ENCODE measurements at regions not wholly inside any gene's neighbourhood (a gene's known extent, or its start where the extent isn't known, plus 50 kb on each side); places are given as distances from the start of the nearest gene placed in this dataset.

DNA sequence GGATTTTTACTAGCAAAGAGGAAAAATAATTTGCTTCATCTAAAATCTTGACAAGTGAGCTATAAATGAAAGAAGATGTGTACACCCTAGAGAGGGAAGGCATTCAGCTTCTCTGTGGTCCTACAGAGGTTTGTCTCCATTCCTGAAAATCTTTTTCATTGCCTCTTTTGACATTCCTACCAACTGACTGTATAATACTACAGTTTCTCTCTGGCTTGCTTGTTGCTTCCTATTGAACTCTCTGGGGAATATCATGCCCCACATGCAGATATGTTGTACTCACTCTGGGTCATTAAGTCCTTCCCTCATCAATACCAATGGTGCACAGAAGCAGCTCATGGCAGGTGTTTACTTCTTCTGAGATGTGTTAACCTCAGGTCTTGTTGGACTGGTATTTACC lies 371.2 kb upstream of the PLXNA2 start:
- Histone ChIP-seq H3K36me3 (replicated peaks; ENCODE audit: insufficient read depth, low read length) (no peaks in the 10 kb centered on the region), H3K4me3 (ENCODE audit: low read length) (no peak overlapping the region), H3K4me2 (ENCODE audit: low read depth, low read length) (no peak overlapping the region), H3K9ac (ENCODE audit: low read length) (no peak overlapping the region), H3K27ac (ENCODE audit: low read length) (no peak overlapping the region), H3K79me2 (ENCODE audit: low read length) (no peaks in the 10 kb centered on the region), H3F3A (ENCODE audit: insufficient read depth, low read length) (no peaks in the 10 kb centered on the region), H2AFZ (ENCODE audit: low read length) (no peak overlapping the region), H3K4me1 (ENCODE audit: low read length) (no peaks in the 10 kb centered on the region), H3K27me3 (replicated peaks; ENCODE audit: insufficient read depth, low read length) (no peaks in the 10 kb centered on the region), H3K9me2 (replicated peaks; ENCODE audit: insufficient read depth, low read length) (no peaks in the 10 kb centered on the region; the same call in 1 of the 2 replicates), H3K9me3 (replicated peaks; ENCODE audit: insufficient read depth, low read length) (no peaks in the 10 kb centered on the region), H4K20me1 (ENCODE audit: insufficient read depth, low read length) (no peaks in the 10 kb centered on the region)
- TF ChIP-seq EZH2phosphoT487 (IDR thresholded peaks at IDR 0.05; ENCODE audit: low read length) (no peak), EZH2 (optimal IDR thresholded peaks at IDR 0.05; ENCODE audit: low read depth, low read length) (no peak)
- TF ChIP-seq, protein P1, sequence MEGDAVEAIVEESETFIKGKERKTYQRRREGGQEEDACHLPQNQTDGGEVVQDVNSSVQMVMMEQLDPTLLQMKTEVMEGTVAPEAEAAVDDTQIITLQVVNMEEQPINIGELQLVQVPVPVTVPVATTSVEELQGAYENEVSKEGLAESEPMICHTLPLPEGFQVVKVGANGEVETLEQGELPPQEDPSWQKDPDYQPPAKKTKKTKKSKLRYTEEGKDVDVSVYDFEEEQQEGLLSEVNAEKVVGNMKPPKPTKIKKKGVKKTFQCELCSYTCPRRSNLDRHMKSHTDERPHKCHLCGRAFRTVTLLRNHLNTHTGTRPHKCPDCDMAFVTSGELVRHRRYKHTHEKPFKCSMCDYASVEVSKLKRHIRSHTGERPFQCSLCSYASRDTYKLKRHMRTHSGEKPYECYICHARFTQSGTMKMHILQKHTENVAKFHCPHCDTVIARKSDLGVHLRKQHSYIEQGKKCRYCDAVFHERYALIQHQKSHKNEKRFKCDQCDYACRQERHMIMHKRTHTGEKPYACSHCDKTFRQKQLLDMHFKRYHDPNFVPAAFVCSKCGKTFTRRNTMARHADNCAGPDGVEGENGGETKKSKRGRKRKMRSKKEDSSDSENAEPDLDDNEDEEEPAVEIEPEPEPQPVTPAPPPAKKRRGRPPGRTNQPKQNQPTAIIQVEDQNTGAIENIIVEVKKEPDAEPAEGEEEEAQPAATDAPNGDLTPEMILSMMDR (IDR thresholded peaks at IDR 0.05; ENCODE audit: low read length) = no peak
- DNase-seq = no peak

DNA sequence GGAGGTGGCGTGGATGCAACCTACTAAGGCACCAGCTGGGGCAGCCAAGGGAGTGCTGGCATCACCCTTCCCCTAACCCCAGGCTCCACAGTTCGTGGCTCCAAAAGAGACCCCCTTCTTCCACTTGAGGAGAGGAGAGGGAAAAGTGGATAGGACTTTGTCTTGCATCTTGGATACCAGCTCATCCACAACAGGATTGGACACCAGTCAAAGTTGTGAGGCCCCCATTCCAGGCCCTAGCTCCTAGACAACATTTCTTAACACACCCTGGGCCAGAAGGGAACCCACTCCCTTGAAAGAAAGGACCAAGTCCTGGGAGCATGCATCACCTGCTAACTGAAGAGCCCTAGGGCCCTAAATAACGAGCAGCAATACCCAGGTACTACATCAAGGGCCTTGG lies 372.6 kb upstream of the PLXNA2 start:
- Histone ChIP-seq H3K4me1 (ENCODE audit: low read length) (no peaks in the 10 kb centered on the region), H3K27me3 (replicated peaks; ENCODE audit: insufficient read depth, low read length) (no peaks in the 10 kb centered on the region), H3K27ac (ENCODE audit: low read length) (no peak overlapping the region), H3K36me3 (replicated peaks; ENCODE audit: insufficient read depth, low read length) (no peaks in the 10 kb centered on the region), H3K9me3 (replicated peaks; ENCODE audit: insufficient read depth, low read length) (no peaks in the 10 kb centered on the region), H3K79me2 (ENCODE audit: low read length) (no peaks in the 10 kb centered on the region), H4K20me1 (ENCODE audit: insufficient read depth, low read length) (no peaks in the 10 kb centered on the region), H2AFZ (ENCODE audit: low read length) (no peak overlapping the region), H3K4me2 (ENCODE audit: low read depth, low read length) (no peak overlapping the region), H3K9me2 (replicated peaks; ENCODE audit: insufficient read depth, low read length) (no peaks in the 10 kb centered on the region; the same call in 1 of the 2 replicates), H3F3A (ENCODE audit: insufficient read depth, low read length) (no peaks in the 10 kb centered on the region), H3K9ac (ENCODE audit: low read length) (no peak overlapping the region), H3K4me3 (ENCODE audit: low read length) (no peak overlapping the region)
- TF ChIP-seq, protein P1 (IDR thresholded peaks at IDR 0.05; ENCODE audit: low read length) = no peak
- TF ChIP-seq EZH2phosphoT487 (IDR thresholded peaks at IDR 0.05; ENCODE audit: low read length) (no peak), EZH2 (optimal IDR thresholded peaks at IDR 0.05; ENCODE audit: low read depth, low read length) (no peak)
- no peak for DNase-seq

DNA sequence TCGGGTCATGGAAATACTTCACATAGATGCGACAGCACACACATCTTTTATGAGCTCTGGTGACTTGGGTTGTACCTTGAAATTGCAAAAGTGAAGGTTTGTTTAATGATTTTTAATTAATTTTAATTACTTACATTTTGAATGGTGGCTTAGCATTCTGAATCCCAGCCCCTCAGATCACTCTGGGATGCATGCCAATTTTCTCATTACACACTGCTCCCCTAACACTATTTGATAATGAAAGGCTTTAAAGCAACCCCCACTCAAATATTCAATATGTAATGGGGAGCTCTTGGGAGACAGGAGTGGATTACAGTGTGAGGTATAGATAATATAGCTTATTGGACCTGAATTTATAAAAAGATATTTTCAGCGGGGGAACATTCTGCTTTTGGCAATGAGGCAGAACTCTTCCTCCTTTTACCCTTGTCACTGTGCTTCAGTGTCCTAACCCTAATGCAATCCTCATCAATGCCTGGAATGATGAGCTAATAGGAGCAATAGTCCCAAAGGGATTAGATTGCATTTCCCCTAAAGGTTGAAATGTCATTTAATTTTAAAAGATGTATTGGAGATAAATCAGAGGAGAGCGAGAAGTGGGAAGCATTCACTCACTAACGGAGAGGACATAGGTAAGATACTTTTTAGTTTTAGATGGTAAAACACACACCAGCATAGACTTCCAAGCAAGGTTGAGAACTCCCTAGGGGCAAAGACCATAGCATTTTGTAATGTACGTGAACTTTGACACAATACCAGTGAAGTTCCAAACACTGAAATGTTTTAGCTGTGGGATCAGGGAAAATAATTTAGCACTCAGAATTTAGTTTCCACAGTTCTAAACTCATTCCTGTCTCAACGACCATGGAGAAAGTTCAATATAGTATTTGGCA lies 384.1 kb upstream of the PLXNA2 start:
- Histone ChIP-seq H3K79me2 (ENCODE audit: low read length) (no peaks in the 10 kb centered on the region), H4K20me1 (ENCODE audit: insufficient read depth, low read length) (no peaks in the 10 kb centered on the region), H3K4me1 (ENCODE audit: low read length) (no peaks in the 10 kb centered on the region), H3F3A (ENCODE audit: insufficient read depth, low read length) (no peaks in the 10 kb centered on the region), H3K4me3 (ENCODE audit: low read length) (no peak overlapping the region), H3K9me3 (replicated peaks; ENCODE audit: insufficient read depth, low read length) (no peaks in the 10 kb centered on the region), H3K27me3 (replicated peaks; ENCODE audit: insufficient read depth, low read length) (no peaks in the 10 kb centered on the region), H3K27ac (ENCODE audit: low read length) (no peak overlapping the region), H3K9me2 (replicated peaks; ENCODE audit: insufficient read depth, low read length) (no peaks in the 10 kb centered on the region), H2AFZ (ENCODE audit: low read length) (no peak overlapping the region), H3K4me2 (ENCODE audit: low read depth, low read length) (no peak overlapping the region), H3K9ac (ENCODE audit: low read length) (no peak overlapping the region), H3K36me3 (replicated peaks; ENCODE audit: insufficient read depth, low read length) (no peaks in the 10 kb centered on the region)
- no peak for DNase-seq
- TF ChIP-seq, protein P1 (IDR thresholded peaks at IDR 0.05; ENCODE audit: low read length) = no peak
- TF ChIP-seq EZH2phosphoT487 (IDR thresholded peaks at IDR 0.05; ENCODE audit: low read length) (no peak), EZH2 (optimal IDR thresholded peaks at IDR 0.05; ENCODE audit: low read depth, low read length) (no peak)

Data from MM.1S (cell line).